Cardiac muscle cell (in vitro differentiated cells and primary cell): ENCODE measurements at regions not wholly inside any gene's neighbourhood (a gene's known extent, or its start where the extent isn't known, plus 50 kb on each side); places are given as distances from the start of the nearest gene placed in this dataset.

Experiments used
- DNase-seq, 2 donors: peaks; one replicate each; pipeline versions ENCODE4 v3.0.0 to v3.0.0-alpha.2; 2010 to 2017; ENCODE audit warnings: low read depth in 1 of 2, low spot score in 1 of 2
- H3K27ac ChIP-seq: fragments of 200-600 bp; sonication (generic); 2 replicates; pipeline ENCODE4 v1.5.1; 2016
- H3K27me3 ChIP-seq: fragments of 200-600 bp; sonication (generic); 2 replicates; pipeline ENCODE4 v1.6.0; 2016; ENCODE audit warnings: control low read depth
- H3K36me3 ChIP-seq: fragments of 200-600 bp; sonication (generic); 2 replicates; pipeline ENCODE4 v1.5.1; 2016; ENCODE audit warnings: control low read depth
- H3K4me1 ChIP-seq: fragments of 200-600 bp; sonication (generic); 2 replicates; pipeline ENCODE4 v1.8.1; 2017; ENCODE audit warnings: low read depth, mild to moderate bottlenecking, mixed run types
- H3K4me3 ChIP-seq: fragments of 200-600 bp; sonication (generic); 2 replicates; pipeline ENCODE4 v1.5.1; 2016; ENCODE audit warnings: mild to moderate bottlenecking
- H3K9me3 ChIP-seq: fragments of 200-600 bp; sonication (generic); 2 replicates; pipeline ENCODE4 v1.5.1; 2017; ENCODE audit warnings: low read depth, mild to moderate bottlenecking, control low read depth
- CTCF ChIP-seq: IDR thresholded peaks from 2 replicates; pipeline ENCODE4 v1.5.1; 2012; ENCODE audit warnings: low read depth, mild to moderate bottlenecking, low read length

DNA sequence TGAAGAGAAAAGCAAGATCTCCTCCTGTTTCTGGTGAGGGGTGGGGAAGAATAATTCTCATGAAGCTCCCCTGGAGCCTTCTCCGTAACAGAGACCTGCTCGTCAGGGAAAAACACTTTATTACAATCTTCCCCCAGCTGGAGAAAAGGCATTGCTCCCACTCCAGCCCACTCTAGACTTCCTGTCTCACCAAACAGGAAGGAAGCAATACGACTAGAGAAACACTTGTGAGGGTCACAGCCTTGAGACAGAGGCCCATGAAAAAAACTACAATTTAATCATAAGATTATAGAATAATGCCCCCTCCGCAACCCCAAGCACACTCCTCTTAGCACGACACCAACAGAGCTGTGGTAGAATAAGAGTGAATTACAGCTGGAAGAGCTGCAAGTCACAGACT lies 197.2 kb upstream of the S1PR3 start:
- Histone ChIP-seq H3K4me1 (peaks cover 15% of the 10 kb centered on the region), H3K27me3 (no peaks in the 10 kb centered on the region), H3K4me3 (no peak overlapping the region), H3K27ac (no peak overlapping the region), H3K9me3 (no peaks in the 10 kb centered on the region), H3K36me3 (no peaks in the 10 kb centered on the region)
- TF ChIP-seq CTCF, result no peak
- no peak for DNase-seq

DNA sequence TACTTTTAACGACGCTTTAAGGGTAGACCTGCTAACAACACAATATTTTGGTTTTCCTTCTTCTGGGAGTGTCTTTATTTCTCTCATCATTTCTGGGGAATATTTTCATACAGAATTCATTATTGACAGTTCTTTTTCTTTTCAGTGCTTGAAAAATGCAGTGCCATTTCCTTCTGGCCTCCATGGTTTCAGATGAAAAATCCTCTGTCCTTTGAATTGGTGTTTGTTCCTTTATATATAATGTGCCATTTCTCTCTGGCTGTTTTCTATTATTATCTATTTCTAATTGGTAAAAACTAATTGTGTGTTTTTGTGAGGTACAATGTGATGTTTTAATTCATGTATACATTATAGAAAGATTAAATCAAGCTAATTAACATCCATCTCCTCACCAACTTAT lies 194.3 kb upstream of the S1PR3 start:
- no peaks in the 10 kb centered on the region for H3K27me3 ChIP-seq
- H3K4me3 ChIP-seq, result no peak overlapping the region
- no peak for DNase-seq
- peaks cover 29% of the 10 kb centered on the region for H3K4me1 ChIP-seq
- no peaks in the 10 kb centered on the region for H3K36me3 ChIP-seq
- no peaks in the 10 kb centered on the region for H3K9me3 ChIP-seq
- no peak for TF ChIP-seq CTCF
- no peak overlapping the region for H3K27ac ChIP-seq

DNA sequence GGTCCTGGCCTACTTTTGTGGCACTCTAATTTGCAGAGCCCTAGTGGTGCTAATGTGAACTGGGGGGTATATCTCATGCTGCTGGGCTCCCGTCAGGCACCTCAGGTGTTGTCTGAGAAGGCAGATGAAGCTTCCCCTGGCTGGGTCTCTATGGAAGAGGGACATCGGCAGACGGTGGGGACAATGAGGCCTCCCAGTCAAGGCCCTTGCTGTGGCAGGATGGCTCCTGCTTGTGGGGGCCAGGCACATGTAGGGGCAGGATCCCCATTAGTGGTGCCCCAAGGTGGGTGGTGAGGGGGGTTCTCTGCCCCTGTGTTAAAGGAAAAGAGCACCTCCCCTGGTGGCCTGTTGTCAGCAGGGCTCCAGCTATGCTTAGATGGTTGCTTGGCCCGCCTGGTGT lies 192.8 kb upstream of the S1PR3 start:
- no peaks in the 10 kb centered on the region for H3K27me3 ChIP-seq
- no peaks in the 10 kb centered on the region for H3K9me3 ChIP-seq
- DNase-seq, result no peak
- no peak overlapping the region for H3K27ac ChIP-seq
- peaks cover 29% of the 10 kb centered on the region for H3K4me1 ChIP-seq
- no peak for TF ChIP-seq CTCF
- no peaks in the 10 kb centered on the region for H3K36me3 ChIP-seq
- no peak overlapping the region for H3K4me3 ChIP-seq

GRCh38 chr9:88799541-88800328 lies 191.5 kb upstream of the S1PR3 start:
- H3K36me3 ChIP-seq, result no peaks in the 10 kb centered on the region
- peak in 1 of 2 donors; percentile 48 for DNase-seq
- peak overlapping the region; percentile 49 for H3K27ac ChIP-seq
- peaks cover 25% of the 10 kb centered on the region for H3K4me1 ChIP-seq
- no peak overlapping the region for H3K4me3 ChIP-seq
- no peaks in the 10 kb centered on the region for H3K9me3 ChIP-seq
- H3K27me3 ChIP-seq, result no peaks in the 10 kb centered on the region
- TF ChIP-seq CTCF, result no peak

- Histone ChIP-seq H3K4me3 (no peak overlapping the region), H3K9me3 (no peaks in the 10 kb centered on the region), H3K4me1 (peaks cover 27% of the 10 kb centered on the region), H3K36me3 (no peaks in the 10 kb centered on the region), H3K27ac (peak overlapping the region; percentile 49), H3K27me3 (no peaks in the 10 kb centered on the region)
- no peak for TF ChIP-seq CTCF
- DNase-seq, result peak in 1 of 2 donors; percentile 66
Measured at GRCh38 chr9:88800329-88800682, 191.0 kb upstream of the S1PR3 start.
